Dedifferentiated amniotic fluid mesenchymal stem cell (primary cell): ENCODE measurements at regions not wholly inside any gene's neighbourhood (a gene's known extent, or its start where the extent isn't known, plus 50 kb on each side); places are given as distances from the start of the nearest gene placed in this dataset.
"Not testable (repeated sequence)": the region's sequence is repeated elsewhere in the genome, so short reads cannot be mapped to it uniquely, and the experiment has no call there.

Source experiments
- DNase-seq: peaks from one replicate; pipeline ENCODE4 v3.0.0-alpha.2; 2016; ENCODE audit errors: extremely low spot score

DNA sequence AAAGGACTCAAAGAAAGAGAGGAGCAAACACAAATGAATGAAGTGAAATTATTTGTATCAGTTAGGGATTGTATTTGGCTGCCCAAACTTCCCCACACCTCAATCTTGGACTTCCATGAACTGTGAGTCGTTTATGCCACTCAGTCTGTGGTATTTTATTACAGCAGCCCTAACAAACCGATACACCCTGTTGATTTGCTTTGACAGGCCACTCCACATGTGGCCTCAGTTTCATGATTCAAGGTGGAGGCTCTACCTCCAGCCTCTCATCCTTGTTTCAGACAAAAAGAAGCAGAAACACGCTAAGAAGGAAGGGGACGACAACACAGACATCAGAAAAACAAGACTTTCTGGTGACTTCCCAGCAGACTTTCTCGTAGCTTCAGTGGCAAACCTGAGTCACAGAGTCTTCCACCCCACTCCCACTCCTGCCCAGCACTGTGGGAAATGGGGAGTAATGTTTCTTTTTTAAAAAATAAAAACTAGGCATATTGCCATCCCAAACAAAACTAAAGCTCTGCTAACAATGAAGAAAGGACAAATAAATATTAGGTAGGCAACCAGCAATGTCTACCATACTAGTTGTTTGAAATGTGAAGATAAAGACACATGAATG is 52.2 kb upstream of the ABCA1 start:
- DNase-seq, result no peak

- DNase-seq, result no peak
Measured at GRCh38 chr9:104981543-104982129, 53.7 kb upstream of the ABCA1 start.

DNA sequence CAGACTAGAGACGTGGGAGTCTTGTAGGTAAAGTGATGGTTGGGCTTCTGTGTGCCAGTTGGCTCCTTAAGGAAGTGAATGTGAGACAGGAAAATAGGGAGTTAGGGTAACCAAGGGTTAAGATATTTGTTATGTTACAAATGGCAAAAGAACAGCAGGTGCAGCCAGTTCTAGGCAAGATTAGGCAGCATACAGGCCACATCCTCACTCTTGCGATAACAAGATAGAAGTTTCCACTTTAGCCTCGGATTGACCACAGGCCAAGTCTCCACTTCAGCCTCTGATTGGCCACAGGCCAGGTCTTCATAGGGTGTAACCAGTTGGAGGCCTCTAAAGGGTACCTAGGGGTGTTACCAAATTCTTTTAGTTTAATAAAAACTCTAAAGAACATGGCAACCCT is 54.6 kb upstream of the ABCA1 start:
- no peak for DNase-seq

GRCh38 chr9:104983491-104983890 is 55.5 kb upstream of the ABCA1 start:
- no peak for DNase-seq

DNA sequence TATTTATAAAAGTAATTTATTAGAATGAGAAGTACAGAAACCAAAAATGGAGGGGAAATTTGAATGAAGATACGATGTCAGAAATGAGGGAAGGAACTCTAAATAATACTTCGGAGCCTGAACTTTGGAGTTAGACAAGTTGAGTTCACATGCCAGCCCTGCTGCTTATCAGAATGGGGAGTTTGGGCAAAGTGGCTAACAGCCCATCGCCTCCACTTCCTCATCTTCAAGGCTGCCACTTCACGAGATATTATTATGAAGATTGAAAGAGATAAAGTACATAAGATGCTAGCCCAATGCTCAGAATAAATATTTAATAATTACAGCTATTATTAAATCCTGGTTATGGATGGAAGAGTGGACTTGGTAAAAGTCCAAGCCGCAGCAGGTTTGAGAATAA is 56.2 kb upstream of the ABCA1 start:
- DNase-seq, result no peak

DNA sequence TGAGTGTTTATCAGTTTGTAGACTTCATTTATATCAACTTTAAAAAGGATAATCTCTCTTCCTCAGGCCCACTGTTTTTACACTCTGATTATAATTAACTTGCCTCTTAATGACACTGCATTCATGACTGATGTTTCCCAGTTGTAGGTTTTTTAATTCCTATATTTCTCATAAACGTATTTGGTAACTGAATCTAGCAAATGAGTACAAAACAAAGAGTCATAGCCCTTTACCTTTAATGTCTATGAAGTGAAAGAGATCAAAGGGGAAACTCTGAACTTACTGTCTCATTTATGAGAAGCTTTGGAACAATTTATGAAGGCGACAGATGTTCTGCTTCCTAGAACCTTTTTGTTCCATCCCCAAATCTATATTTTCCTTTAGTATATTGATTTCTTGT is 56.6 kb upstream of the ABCA1 start:
- no peak for DNase-seq

DNA sequence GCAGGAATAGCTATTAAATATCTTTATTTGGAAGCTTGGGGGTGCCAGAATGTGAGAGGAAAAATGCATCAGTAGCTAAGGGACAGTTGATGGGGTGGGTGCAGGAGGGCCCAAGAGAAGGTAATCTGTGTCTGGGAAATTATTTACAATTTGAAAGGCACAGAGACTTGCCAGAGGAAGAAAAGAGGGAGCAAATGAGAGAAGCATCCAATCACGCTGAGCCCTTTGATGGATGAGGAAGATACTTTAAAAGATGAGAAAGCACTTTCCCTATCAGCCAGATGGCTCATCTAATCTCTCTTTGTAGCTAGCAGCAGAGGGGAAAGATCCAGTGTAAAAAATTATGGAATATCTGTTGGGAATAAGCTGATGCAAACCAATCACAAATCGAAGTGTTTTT is 57.0 kb upstream of the ABCA1 start:
- DNase-seq, result no peak

- DNase-seq, result no peak
Measured at GRCh38 chr9:104986096-104986495, 58.1 kb upstream of the ABCA1 start.

DNA sequence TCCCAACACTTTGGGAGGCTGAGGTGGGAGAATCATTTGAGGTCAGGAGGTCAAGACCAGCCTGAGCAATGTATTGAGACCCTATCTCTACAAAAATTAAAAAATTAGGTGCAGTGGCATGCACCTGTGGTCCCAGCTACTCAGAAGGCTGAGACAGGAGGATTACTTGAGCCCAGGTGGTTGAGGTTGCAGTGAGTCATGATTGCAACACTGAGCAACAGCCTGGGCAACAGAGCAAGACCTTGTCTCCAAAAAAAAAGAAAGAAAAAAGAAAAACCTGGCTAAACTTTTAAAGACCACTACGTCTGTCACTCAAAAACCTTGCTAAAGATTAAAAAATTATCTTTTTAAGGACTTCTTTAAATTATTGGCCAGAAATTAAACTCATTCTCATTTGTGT is 59.8 kb upstream of the ABCA1 start:
- DNase-seq, result no peak

DNA sequence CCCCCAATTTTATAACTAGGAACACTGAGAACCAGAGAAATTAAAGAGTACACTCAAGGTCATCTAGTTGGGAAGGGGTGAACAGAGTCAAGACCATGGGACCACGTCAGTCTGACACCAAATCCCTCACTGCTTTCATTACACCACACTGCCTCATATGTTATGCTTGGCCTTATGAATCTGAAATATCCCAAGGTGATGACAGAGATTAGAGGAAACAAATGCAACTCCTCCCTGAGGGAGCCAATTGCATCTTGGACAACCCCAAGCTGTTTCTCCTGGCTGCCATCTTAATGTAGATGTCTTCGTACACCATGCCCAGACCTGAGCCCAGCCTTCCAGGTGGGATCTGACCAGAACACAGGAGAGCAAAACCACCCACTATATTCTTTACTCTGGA is 60.6 kb upstream of the ABCA1 start:
- no peak for DNase-seq

- peak; percentile 73 for DNase-seq
Measured at GRCh38 chr9:104991144-104991953, 63.4 kb upstream of the ABCA1 start.

DNA sequence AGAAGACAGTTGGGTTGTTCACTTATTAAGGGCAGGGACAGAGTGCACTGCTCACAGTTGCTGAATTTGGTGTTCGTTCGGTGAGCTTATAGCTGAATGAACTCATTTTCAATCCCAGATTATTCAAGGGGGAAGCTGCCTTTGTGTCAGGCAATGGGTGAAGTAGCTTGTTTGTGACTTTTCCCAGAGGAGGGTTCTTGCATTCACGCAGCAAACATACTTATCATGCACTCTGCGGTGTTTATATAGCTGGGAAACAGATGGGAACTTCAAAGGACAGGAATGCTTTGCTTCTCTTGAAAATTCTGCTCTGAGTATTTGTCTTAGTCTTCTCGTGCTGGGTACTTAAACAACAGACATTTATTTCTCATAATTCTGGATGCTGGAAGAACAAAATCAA is 64.7 kb upstream of the ABCA1 start:
- DNase-seq, result no peak

DNA sequence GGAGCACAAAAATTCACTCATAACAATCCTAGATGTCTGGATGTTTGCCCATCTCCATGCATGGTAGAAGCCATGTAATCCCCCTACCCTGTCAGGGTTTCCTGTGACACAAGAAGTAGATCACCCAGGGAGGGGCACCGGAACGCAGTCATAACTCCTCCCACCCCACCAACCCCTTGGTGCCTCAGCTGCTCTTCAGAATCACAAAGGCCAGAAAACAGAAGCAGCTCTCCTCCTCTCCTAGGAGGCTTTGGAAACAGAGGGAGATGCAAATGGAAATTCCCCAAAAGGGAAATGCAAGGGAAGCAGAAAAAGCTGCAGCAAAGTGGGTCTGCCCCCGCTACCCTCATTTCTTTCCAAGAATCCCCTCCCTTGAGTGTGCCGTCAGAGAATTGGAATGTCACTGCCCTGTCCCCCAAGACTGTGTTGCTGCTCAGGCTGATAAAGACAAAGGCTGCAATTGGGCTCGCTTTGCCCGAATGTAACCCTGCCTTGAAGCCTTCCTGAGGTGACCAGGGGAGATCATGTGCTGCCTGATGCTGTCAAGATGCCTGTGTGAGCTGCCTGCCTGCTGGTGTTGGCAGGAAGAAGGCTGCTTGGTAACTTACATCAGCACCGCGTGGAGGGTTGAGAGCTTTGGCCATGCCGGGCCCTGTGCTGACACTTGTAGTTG is 65.5 kb upstream of the ABCA1 start:
- peak; percentile 50 for DNase-seq

DNA sequence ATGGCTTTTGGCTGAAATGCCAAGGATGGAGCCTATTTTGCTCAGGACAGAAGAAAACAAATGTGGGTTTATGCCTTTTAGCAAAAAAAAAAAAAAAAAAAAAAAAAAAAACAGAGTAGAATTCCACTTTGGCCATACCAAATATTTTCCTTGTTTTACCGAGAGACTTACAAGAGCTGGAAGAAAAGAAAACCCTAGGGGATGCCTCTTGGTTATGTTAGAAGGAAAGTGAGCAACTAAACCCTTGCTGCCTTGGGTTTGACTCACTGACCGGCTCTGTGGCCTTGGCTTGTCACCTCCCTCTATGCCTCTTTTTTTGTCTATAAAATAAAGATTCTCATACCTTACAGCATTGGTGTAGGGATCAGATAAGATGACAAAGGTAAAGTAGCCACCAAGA is 69.6 kb upstream of the ABCA1 start:
- DNase-seq, result no peak

DNA sequence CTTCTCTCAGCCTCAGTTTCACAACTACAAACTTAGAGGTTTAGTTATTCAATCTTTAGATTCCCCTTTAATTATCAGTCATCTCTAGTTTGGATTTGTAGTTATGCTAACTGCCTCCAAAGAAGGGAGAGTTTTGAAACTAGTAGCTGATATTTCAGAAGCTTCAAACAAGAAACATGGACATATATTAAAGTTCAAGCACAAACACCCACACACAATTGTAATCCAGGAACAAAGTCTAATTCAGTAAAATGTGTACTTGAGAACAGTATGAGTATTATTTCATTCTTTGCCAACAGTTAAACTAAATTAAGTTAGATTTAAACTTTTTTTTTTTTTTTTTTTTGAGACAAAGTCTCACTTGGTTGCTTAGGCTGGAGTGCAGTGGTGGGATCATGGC is 71.2 kb upstream of the ABCA1 start:
- no peak for DNase-seq

GRCh38 chr9:105000529-105000928 is 72.6 kb upstream of the ABCA1 start:
- DNase-seq, result not testable (repeated sequence)

GRCh38 chr9:105004466-105005090 is 76.6 kb upstream of the ABCA1 start:
- DNase-seq, result no peak

GRCh38 chr9:105005186-105005585 is 77.2 kb upstream of the ABCA1 start:
- no peak for DNase-seq

- DNase-seq, result no peak
Measured at GRCh38 chr9:105006514-105006913, 78.6 kb upstream of the ABCA1 start.

- DNase-seq, result peak; percentile 57
Measured at GRCh38 chr9:105007143-105007542, 79.2 kb upstream of the ABCA1 start.

DNA sequence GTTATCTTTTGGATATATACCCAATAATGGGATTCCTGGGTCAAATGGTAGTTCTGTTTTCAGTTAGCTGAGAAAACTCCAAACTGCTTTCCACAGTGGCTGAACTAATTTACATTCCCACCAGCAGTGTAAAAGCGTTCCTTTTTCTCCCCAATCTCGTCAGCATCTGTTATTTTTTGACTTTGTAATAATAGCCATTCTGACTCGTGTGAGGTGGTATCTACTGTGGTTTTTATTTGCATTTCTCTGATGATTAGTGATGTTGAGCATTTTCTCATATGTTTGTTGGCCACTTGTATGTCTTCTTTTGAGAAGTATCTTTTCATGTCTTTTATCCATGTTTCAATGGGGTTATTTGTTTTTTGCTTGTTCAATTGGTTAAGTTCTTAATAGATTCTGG is 82.1 kb upstream of the ABCA1 start:
- DNase-seq, result not testable (repeated sequence)

DNA sequence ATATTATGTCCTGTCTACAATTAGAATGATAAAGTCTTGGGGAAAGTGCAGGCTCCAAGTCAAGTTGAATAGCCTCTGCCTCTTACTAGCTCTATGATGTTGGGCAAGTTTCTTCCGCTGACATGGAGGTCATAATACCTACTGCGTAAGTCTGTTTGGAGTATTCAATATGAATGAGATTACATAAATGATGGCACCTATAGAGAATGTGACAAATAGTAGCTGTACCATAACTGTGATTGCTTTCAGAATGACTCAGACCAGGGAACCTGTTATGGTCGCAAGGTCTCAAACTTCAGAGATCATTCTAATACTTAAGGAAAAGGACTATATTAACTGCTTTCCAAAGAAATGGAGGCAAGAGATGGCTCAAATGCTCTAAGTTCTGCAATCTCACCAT is 94.0 kb upstream of the ABCA1 start:
- DNase-seq, result no peak
